HEK293 (cell line): ENCODE measurements at regions not wholly inside any gene's neighbourhood (a gene's known extent, or its start where the extent isn't known, plus 50 kb on each side); places are given as distances from the start of the nearest gene placed in this dataset.

ENCODE experiments used
- AEBP2 ChIP-seq: fragments of 450-650 bp; formaldehyde crosslinking; IDR thresholded peaks from 2 replicates; pipeline ENCODE4 v1.5.1; 2016; ENCODE audit warnings: missing biosample characterization, missing genetic modification characterization, borderline replicate concordance
- FEZF1 ChIP-seq: fragments of 450-650 bp; formaldehyde crosslinking; IDR thresholded peaks from 2 replicates; pipeline ENCODE4 v1.5.1; 2016; ENCODE audit warnings: missing biosample characterization, missing genetic modification characterization
- GLIS1 ChIP-seq: fragments of 450-650 bp; formaldehyde crosslinking; IDR thresholded peaks from 2 replicates; pipeline ENCODE4 v1.5.1; 2016; ENCODE audit warnings: missing biosample characterization, missing genetic modification characterization
- HOXA7 ChIP-seq: sonication (generic); formaldehyde crosslinking; IDR thresholded peaks from 2 replicates; pipeline ENCODE4 v1.8.1; 2022; ENCODE audit warnings: missing genetic modification reagents, borderline replicate concordance
- OVOL3 ChIP-seq: fragments of 450-650 bp; formaldehyde crosslinking; IDR thresholded peaks from 2 replicates; pipeline ENCODE4 v1.5.1; 2016; ENCODE audit warnings: missing biosample characterization, missing genetic modification characterization
- WT1 ChIP-seq: fragments of 450-650 bp; formaldehyde crosslinking; IDR thresholded peaks from 2 replicates; pipeline ENCODE4 v1.5.1; 2016; ENCODE audit warnings: missing biosample characterization, missing genetic modification characterization
- ZBTB21 ChIP-seq: fragments of 450-650 bp; formaldehyde crosslinking; IDR thresholded peaks from 2 replicates; pipeline ENCODE4 v1.5.1; 2017; ENCODE audit warnings: missing biosample characterization, missing genetic modification characterization
- ZFP69B ChIP-seq: fragments of 450-650 bp; formaldehyde crosslinking; IDR thresholded peaks from 2 replicates; pipeline ENCODE4 v1.5.1; 2016; ENCODE audit warnings: missing biosample characterization, missing genetic modification characterization
- ZNF10 ChIP-seq: fragments of 450-650 bp; formaldehyde crosslinking; IDR thresholded peaks from 2 replicates; pipeline ENCODE4 v1.5.1; 2017; ENCODE audit warnings: missing biosample characterization, missing genetic modification characterization
- ZNF121 ChIP-seq: fragments of 450-650 bp; formaldehyde crosslinking; IDR thresholded peaks from 2 replicates; pipeline ENCODE4 v1.5.1; 2016; ENCODE audit warnings: missing biosample characterization, missing genetic modification characterization
- ZNF239 ChIP-seq: fragments of 450-650 bp; formaldehyde crosslinking; IDR thresholded peaks from 2 replicates; pipeline ENCODE4 v1.5.1; 2016; ENCODE audit warnings: missing biosample characterization, missing genetic modification characterization
- ZNF350 ChIP-seq: fragments of 450-650 bp; formaldehyde crosslinking; IDR thresholded peaks from 2 replicates; pipeline ENCODE4 v1.5.0; 2017; ENCODE audit warnings: missing biosample characterization, mild to moderate bottlenecking, missing genetic modification characterization
- ZNF366 ChIP-seq: fragments of 450-650 bp; formaldehyde crosslinking; conservative IDR thresholded peaks from 2 replicates; pipeline ENCODE4 v1.5.1; 2016; ENCODE audit warnings: missing biosample characterization, missing genetic modification characterization
- ZNF423 ChIP-seq: fragments of 450-650 bp; formaldehyde crosslinking; IDR thresholded peaks from 2 replicates; pipeline ENCODE4 v1.5.1; 2016; ENCODE audit warnings: missing biosample characterization, missing genetic modification characterization
- ZNF510 ChIP-seq: fragments of 450-650 bp; formaldehyde crosslinking; IDR thresholded peaks from 2 replicates; pipeline ENCODE4 v1.5.1; 2018; ENCODE audit warnings: mild to moderate bottlenecking, missing genetic modification characterization, missing biosample characterization; ENCODE audit not compliant: insufficient replicate concordance
- ZNF514 ChIP-seq: fragments of 450-650 bp; formaldehyde crosslinking; IDR thresholded peaks from 2 replicates; pipeline ENCODE4 v1.5.1; 2016; ENCODE audit warnings: missing biosample characterization, missing genetic modification characterization
- ZNF585B ChIP-seq: fragments of 450-650 bp; formaldehyde crosslinking; IDR thresholded peaks from 2 replicates; pipeline ENCODE4 v1.5.1; 2016; ENCODE audit warnings: missing biosample characterization, missing genetic modification characterization
- ZNF596 ChIP-seq: fragments of 450-650 bp; IDR thresholded peaks from 2 replicates; pipeline ENCODE4 v1.5.0; 2018; ENCODE audit warnings: missing biosample characterization, mild to moderate bottlenecking, missing genetic modification characterization, moderate library complexity
- ZNF664 ChIP-seq: fragments of 450-650 bp; formaldehyde crosslinking; IDR thresholded peaks from 2 replicates; pipeline ENCODE4 v1.5.1; 2016; ENCODE audit warnings: missing biosample characterization, missing genetic modification characterization
- ZNF670 ChIP-seq: fragments of 450-650 bp; formaldehyde crosslinking; IDR thresholded peaks from 2 replicates; pipeline ENCODE4 v1.5.1; 2016; ENCODE audit warnings: missing biosample characterization, missing genetic modification characterization, low read depth
- TF ChIP-seq, protein P1 (sequence below): fragments of 450-650 bp; formaldehyde crosslinking; IDR thresholded peaks from 2 replicates; pipeline ENCODE4 v1.5.1; 2016; ENCODE audit warnings: missing biosample characterization, missing genetic modification characterization, low read depth
- TF ChIP-seq, protein P2 (sequence below): fragments of 450-650 bp; formaldehyde crosslinking; IDR thresholded peaks from 2 replicates; pipeline ENCODE4 v1.5.1; 2017; ENCODE audit warnings: missing biosample characterization, missing genetic modification characterization
- TF ChIP-seq, protein P3 (sequence below): fragments of 450-650 bp; formaldehyde crosslinking; IDR thresholded peaks from 2 replicates; pipeline ENCODE4 v1.5.1; 2016; ENCODE audit warnings: missing biosample characterization, missing genetic modification characterization
- TF ChIP-seq, protein P4 (sequence below): fragments of 450-650 bp; formaldehyde crosslinking; IDR thresholded peaks from 2 replicates; pipeline ENCODE4 v1.5.1; 2016; ENCODE audit warnings: missing biosample characterization, missing genetic modification characterization
- TF ChIP-seq, protein P5 (sequence below): fragments of 450-650 bp; formaldehyde crosslinking; IDR thresholded peaks from 2 replicates; pipeline ENCODE4 v1.5.1; 2017; ENCODE audit warnings: missing biosample characterization, mild to moderate bottlenecking, missing genetic modification characterization, moderate library complexity
- TF ChIP-seq, protein P6 (sequence below): fragments of 450-650 bp; formaldehyde crosslinking; IDR thresholded peaks from 2 replicates; pipeline ENCODE4 v1.5.1; 2017; ENCODE audit warnings: missing biosample characterization, missing genetic modification characterization

DNA sequence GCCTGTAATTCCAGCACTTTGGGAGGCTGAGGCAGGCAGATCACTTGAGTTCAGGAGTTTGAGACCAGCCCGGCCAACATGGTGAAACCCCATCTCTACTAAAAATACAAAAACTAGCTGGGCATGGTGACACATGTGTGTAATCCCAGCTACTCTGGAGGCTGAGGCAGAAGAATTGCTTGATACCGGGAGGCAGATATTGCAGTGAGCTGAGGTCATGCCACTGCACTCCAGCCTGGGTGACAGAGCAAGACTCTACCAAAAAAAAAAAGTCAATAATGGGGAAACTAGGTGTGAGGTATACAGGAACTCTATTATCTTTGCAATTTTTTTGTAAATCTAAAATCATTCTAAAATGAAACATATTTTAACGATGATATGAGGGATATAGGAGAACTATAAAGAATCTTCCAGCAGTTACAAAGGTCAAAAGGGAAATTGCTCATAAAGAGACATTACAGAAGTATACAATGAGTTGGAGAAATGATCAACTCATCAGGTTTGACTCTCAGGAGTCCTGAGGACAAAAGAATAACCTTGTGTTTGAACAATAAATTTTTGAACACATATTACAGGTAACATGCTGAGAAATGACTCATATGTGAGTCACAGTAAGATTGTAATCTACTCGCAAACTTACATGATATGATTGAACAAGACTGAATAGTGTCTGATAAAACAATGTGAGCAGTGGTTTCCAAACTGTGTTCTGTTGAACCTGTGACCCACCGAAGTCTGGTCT is 272.6 kb downstream of the FGFR2 start (continued):
- TF ChIP-seq, protein P1, sequence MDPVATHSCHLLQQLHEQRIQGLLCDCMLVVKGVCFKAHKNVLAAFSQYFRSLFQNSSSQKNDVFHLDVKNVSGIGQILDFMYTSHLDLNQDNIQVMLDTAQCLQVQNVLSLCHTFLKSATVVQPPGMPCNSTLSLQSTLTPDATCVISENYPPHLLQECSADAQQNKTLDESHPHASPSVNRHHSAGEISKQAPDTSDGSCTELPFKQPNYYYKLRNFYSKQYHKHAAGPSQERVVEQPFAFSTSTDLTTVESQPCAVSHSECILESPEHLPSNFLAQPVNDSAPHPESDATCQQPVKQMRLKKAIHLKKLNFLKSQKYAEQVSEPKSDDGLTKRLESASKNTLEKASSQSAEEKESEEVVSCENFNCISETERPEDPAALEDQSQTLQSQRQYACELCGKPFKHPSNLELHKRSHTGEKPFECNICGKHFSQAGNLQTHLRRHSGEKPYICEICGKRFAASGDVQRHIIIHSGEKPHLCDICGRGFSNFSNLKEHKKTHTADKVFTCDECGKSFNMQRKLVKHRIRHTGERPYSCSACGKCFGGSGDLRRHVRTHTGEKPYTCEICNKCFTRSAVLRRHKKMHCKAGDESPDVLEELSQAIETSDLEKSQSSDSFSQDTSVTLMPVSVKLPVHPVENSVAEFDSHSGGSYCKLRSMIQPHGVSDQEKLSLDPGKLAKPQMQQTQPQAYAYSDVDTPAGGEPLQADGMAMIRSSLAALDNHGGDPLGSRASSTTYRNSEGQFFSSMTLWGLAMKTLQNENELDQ (tag by site-specific recombination) = no peak
- 0 out of 2 replicates have a peak, but pooled peaks have one; percentile 13 for TF ChIP-seq GLIS1 (tag by site-specific recombination)
- TF ChIP-seq ZNF239 = no peak
- TF ChIP-seq ZNF366 (tag by site-specific recombination) = peak; percentile 83
- no peak for TF ChIP-seq ZNF121 (tag by site-specific recombination)
- TF ChIP-seq, protein P2, sequence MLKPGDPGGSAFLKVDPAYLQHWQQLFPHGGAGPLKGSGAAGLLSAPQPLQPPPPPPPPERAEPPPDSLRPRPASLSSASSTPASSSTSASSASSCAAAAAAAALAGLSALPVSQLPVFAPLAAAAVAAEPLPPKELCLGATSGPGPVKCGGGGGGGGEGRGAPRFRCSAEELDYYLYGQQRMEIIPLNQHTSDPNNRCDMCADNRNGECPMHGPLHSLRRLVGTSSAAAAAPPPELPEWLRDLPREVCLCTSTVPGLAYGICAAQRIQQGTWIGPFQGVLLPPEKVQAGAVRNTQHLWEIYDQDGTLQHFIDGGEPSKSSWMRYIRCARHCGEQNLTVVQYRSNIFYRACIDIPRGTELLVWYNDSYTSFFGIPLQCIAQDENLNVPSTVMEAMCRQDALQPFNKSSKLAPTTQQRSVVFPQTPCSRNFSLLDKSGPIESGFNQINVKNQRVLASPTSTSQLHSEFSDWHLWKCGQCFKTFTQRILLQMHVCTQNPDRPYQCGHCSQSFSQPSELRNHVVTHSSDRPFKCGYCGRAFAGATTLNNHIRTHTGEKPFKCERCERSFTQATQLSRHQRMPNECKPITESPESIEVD (tag by site-specific recombination) = peak; percentile 58; the same call in 1 of the 2 replicates
- TF ChIP-seq AEBP2 (tag by site-specific recombination) = no peak
- TF ChIP-seq, protein P3, sequence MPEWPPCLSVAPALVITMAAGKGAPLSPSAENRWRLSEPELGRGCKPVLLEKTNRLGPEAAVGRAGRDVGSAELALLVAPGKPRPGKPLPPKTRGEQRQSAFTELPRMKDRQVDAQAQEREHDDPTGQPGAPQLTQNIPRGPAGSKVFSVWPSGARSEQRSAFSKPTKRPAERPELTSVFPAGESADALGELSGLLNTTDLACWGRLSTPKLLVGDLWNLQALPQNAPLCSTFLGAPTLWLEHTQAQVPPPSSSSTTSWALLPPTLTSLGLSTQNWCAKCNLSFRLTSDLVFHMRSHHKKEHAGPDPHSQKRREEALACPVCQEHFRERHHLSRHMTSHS (tag by site-specific recombination) = no peak
- TF ChIP-seq, protein P4, sequence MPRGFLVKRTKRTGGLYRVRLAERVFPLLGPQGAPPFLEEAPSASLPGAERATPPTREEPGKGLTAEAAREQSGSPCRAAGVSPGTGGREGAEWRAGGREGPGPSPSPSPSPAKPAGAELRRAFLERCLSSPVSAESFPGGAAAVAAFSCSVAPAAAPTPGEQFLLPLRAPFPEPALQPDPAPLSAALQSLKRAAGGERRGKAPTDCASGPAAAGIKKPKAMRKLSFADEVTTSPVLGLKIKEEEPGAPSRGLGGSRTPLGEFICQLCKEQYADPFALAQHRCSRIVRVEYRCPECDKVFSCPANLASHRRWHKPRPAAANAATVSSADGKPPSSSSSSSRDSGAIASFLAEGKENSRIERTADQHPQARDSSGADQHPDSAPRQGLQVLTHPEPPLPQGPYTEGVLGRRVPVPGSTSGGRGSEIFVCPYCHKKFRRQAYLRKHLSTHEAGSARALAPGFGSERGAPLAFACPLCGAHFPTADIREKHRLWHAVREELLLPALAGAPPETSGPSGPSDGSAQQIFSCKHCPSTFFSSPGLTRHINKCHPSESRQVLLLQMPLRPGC (tag by site-specific recombination) = peak; percentile 78
- TF ChIP-seq, protein P5, sequence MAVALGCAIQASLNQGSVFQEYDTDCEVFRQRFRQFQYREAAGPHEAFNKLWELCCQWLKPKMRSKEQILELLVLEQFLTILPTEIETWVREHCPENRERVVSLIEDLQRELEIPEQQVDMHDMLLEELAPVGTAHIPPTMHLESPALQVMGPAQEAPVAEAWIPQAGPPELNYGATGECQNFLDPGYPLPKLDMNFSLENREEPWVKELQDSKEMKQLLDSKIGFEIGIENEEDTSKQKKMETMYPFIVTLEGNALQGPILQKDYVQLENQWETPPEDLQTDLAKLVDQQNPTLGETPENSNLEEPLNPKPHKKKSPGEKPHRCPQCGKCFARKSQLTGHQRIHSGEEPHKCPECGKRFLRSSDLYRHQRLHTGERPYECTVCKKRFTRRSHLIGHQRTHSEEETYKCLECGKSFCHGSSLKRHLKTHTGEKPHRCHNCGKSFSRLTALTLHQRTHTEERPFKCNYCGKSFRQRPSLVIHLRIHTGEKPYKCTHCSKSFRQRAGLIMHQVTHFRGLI (tag by site-specific recombination) = 0 out of 2 replicates have a peak, but pooled peaks have one; percentile 10
- TF ChIP-seq ZNF350 (tag by site-specific recombination) = no peak
- peak; percentile 51; the same call in 1 of the 2 replicates for TF ChIP-seq ZNF10
- TF ChIP-seq ZFP69B (tag by site-specific recombination) = no peak
- TF ChIP-seq, protein P6, sequence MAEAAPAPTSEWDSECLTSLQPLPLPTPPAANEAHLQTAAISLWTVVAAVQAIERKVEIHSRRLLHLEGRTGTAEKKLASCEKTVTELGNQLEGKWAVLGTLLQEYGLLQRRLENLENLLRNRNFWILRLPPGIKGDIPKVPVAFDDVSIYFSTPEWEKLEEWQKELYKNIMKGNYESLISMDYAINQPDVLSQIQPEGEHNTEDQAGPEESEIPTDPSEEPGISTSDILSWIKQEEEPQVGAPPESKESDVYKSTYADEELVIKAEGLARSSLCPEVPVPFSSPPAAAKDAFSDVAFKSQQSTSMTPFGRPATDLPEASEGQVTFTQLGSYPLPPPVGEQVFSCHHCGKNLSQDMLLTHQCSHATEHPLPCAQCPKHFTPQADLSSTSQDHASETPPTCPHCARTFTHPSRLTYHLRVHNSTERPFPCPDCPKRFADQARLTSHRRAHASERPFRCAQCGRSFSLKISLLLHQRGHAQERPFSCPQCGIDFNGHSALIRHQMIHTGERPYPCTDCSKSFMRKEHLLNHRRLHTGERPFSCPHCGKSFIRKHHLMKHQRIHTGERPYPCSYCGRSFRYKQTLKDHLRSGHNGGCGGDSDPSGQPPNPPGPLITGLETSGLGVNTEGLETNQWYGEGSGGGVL (tag by site-specific recombination) = no peak
- no peak for TF ChIP-seq ZNF423 (tag by site-specific recombination)
- TF ChIP-seq HOXA7 (CRISPR knock-in tag) = no peak
- TF ChIP-seq ZNF514 (tag by site-specific recombination) = no peak
- no peak for TF ChIP-seq ZNF670 (tag by site-specific recombination)
- no peak for TF ChIP-seq ZNF585B (tag by site-specific recombination)
- TF ChIP-seq ZNF596 (tag by site-specific recombination) = no peak
- no peak for TF ChIP-seq OVOL3 (tag by site-specific recombination)
- TF ChIP-seq ZNF664 (tag by site-specific recombination) = no peak
- TF ChIP-seq WT1 (tag by site-specific recombination) = 0 out of 2 replicates have a peak, but pooled peaks have one; percentile 25
- no peak for TF ChIP-seq ZNF510 (tag by site-specific recombination)
- 0 out of 2 replicates have a peak, but pooled peaks have one; percentile 10 for TF ChIP-seq ZBTB21
- TF ChIP-seq FEZF1 (tag by site-specific recombination) = peak; percentile 80
